ENCODE measurements at regions not wholly inside any gene's neighbourhood (a gene's known extent, or its start where the extent isn't known, plus 50 kb on each side); places are given as distances from the start of the nearest gene placed in this dataset.

DNA sequence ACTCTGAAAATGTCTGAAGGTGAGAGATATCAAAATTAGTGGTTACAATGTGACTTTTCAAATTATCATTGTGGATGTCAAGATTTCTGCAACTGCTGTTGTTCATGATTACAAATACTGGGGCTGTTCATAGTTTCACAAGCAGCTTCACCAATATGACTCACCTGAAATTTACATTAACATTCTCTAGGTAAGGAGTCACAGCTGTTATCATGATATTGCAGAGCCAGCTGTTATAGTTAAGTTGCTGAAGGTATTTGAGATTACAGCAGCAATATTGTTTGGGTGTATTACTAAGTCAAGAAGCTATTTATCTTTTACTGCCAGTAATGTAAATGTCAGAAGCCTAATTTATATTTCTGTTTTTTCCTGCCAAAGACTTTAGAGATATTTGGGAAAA is 140.0 kb downstream of the MC4R start:
- H2BK120ac ChIP-seq (ENCODE audit: low read depth, low read length), result no peak overlapping the region
- no peak overlapping the region for H3K4ac ChIP-seq (ENCODE audit: low read depth in 1 of 2, low read length in 2 of 2)
- H3K4me3 ChIP-seq (ENCODE audit: insufficient read depth in 1 of 2, low read depth in 1 of 2, low read length in 2 of 2), result no peak overlapping the region
- H3K14ac ChIP-seq (ENCODE audit: low read length in 2 of 2), result no peak overlapping the region
- H3K18ac ChIP-seq (ENCODE audit: low read depth in 1 of 2, low read length in 2 of 2), result no peak overlapping the region
- H2BK12ac ChIP-seq (ENCODE audit: low read length in 2 of 2), result no peak overlapping the region
- H3K4me2 ChIP-seq (ENCODE audit: low read length, poor library complexity, severe bottlenecking), result no peak overlapping the region
- no peak overlapping the region for H4K8ac ChIP-seq (ENCODE audit: low read length)
- H3K79me1 ChIP-seq (replicated peaks; ENCODE audit: low read length, poor library complexity, severe bottlenecking), result no peaks in the 10 kb centered on the region
- H2AFZ ChIP-seq (ENCODE audit: low read depth, low read length), result no peak overlapping the region
- H3K27me3 ChIP-seq (ENCODE audit: control insufficient read depth in 1 of 2, insufficient read depth in 1 of 2, low read length in 2 of 2), result peaks cover 0 to 4% of the 10 kb centered on the region in 2 experiments
- no peak overlapping the region for H2BK15ac ChIP-seq (ENCODE audit: low read depth, poor library complexity, severe bottlenecking)
- H3K9me3 ChIP-seq (ENCODE audit: control insufficient read depth, low read length), result peaks cover 3% of the 10 kb centered on the region
- H2AK5ac ChIP-seq (ENCODE audit: low read length, severe bottlenecking), result no peak overlapping the region
- DNase-seq, result peak; percentile 51
- H4K91ac ChIP-seq (ENCODE audit: low read length), result no peak overlapping the region
- no peak overlapping the region for H3K23ac ChIP-seq (ENCODE audit: low read length in 2 of 2)
- no peaks in the 10 kb centered on the region for H3K36me3 ChIP-seq (ENCODE audit: control insufficient read depth in 1 of 2, insufficient read depth in 2 of 2, low read depth in 1 of 2, low read length in 2 of 2)
- no peaks in the 10 kb centered on the region for H3K4me1 ChIP-seq (ENCODE audit: control insufficient read depth, insufficient read depth, low read depth, low read length)
- no peak overlapping the region for H3K27ac ChIP-seq (ENCODE audit: low read length, poor library complexity, severe bottlenecking)
- H3K9ac ChIP-seq (ENCODE audit: low read length), result no peak overlapping the region
- no peak overlapping the region for H2BK5ac ChIP-seq (ENCODE audit: low read depth, low read length, poor library complexity, severe bottlenecking)

DNA sequence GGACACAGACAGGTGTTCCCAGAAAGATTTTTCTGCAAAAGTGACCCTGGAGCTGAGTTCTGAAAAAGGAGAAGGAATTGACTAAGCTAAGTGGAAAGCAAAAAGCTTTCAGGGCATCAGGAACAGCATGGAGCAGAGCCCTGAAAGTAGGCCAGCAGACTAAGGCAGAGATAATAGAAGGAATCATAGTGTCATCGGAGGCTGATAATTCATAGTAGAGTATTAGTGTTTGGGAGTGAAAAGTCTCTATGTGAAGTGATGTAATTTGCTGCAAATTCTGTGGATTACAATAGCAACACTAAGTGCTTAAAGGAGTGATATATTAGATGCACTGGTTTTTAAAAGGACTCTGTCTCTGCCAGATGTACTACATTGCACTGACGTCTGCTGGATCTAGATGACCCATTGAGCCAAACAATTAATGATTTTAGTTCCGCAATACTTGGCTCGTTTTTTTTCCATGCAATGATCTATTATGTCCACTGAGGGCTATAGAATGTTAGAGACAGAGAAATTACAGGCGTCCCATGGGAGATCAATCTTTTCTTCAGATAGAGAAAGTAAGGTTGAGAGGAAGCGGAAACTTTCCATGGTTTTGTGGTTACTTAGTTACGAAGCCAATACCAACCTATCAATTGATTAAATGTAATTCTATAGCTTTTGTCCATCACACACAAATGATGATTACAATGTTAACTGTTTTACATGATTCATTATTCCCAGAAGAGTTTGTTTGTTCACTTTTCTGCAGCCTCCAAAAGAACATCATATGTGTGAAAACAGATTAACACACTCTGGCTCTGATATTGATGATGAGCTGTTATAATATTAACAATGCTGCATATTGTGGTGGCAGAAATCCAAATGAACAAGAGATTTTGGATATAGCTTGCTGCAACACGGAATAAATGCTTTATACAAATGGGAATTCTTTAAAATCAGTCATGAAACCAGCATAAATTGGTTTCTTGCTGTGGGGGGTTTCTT is 143.7 kb downstream of the MC4R start:
- Histone ChIP-seq H2BK120ac (ENCODE audit: low read depth, low read length) (no peak overlapping the region), H3K27me3 (ENCODE audit: control insufficient read depth in 1 of 2, insufficient read depth in 1 of 2, low read length in 2 of 2) (peaks cover 0 to 4% of the 10 kb centered on the region in 2 experiments), H3K4me2 (ENCODE audit: low read length, poor library complexity, severe bottlenecking) (no peak overlapping the region), H2BK5ac (ENCODE audit: low read depth, low read length, poor library complexity, severe bottlenecking) (no peak overlapping the region), H3K18ac (ENCODE audit: low read depth in 1 of 2, low read length in 2 of 2) (no peak overlapping the region), H4K91ac (ENCODE audit: low read length) (no peak overlapping the region), H3K27ac (ENCODE audit: low read length, poor library complexity, severe bottlenecking) (no peak overlapping the region), H3K4me3 (ENCODE audit: insufficient read depth in 1 of 2, low read depth in 1 of 2, low read length in 2 of 2) (no peak overlapping the region), H2AK5ac (ENCODE audit: low read length, severe bottlenecking) (no peak overlapping the region), H3K36me3 (ENCODE audit: control insufficient read depth in 1 of 2, insufficient read depth in 2 of 2, low read depth in 1 of 2, low read length in 2 of 2) (no peaks in the 10 kb centered on the region), H3K79me1 (replicated peaks; ENCODE audit: low read length, poor library complexity, severe bottlenecking) (no peaks in the 10 kb centered on the region), H3K9me3 (ENCODE audit: control insufficient read depth, low read length) (peaks cover 9% of the 10 kb centered on the region), H3K4me1 (ENCODE audit: control insufficient read depth, insufficient read depth, low read depth, low read length) (no peaks in the 10 kb centered on the region), H4K8ac (ENCODE audit: low read length) (no peak overlapping the region), H2BK15ac (ENCODE audit: low read depth, poor library complexity, severe bottlenecking) (no peak overlapping the region), H3K9ac (ENCODE audit: low read length) (no peak overlapping the region), H3K4ac (ENCODE audit: low read depth in 1 of 2, low read length in 2 of 2) (no peak overlapping the region), H2BK12ac (ENCODE audit: low read length in 2 of 2) (no peak overlapping the region), H2AFZ (ENCODE audit: low read depth, low read length) (no peak overlapping the region), H3K23ac (ENCODE audit: low read length in 2 of 2) (no peak overlapping the region), H3K14ac (ENCODE audit: low read length in 2 of 2) (no peak overlapping the region)
- WGBS, result 82% methylated on average over 5 of the region's 8 CpGs
- peak; percentile 3 for DNase-seq

DNA sequence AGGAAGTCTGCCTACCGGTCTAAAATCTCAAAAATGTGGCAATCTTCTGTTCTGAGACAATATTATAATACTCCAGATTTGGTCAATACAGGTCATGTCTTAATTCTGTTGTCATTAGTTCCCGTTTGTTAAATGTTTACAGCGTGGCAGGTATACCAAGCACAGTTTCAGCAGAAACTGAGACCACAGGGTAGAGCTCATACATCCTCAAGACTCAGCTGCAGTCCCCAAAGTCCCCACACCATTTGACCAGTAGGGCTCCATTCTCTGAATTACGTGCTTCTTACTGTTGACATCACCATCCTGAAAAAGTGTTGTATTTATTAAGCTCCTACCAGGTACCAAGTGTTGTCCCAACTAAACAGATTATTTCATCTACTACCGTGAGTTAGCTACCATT is 157.1 kb downstream of the MC4R start:
- no peak overlapping the region for H3K4ac ChIP-seq (ENCODE audit: low read depth in 1 of 2, low read length in 2 of 2)
- H3K9ac ChIP-seq (ENCODE audit: low read length), result no peak overlapping the region
- H2BK15ac ChIP-seq (ENCODE audit: low read depth, poor library complexity, severe bottlenecking), result no peak overlapping the region
- H3K4me3 ChIP-seq (ENCODE audit: insufficient read depth in 1 of 2, low read depth in 1 of 2, low read length in 2 of 2), result no peak overlapping the region
- H3K23ac ChIP-seq (ENCODE audit: low read length in 2 of 2), result no peak overlapping the region
- H2AK5ac ChIP-seq (ENCODE audit: low read length, severe bottlenecking), result no peak overlapping the region
- no peaks in the 10 kb centered on the region for H3K79me1 ChIP-seq (replicated peaks; ENCODE audit: low read length, poor library complexity, severe bottlenecking)
- H4K91ac ChIP-seq (ENCODE audit: low read length), result no peak overlapping the region
- no peak overlapping the region for H3K27ac ChIP-seq (ENCODE audit: low read length, poor library complexity, severe bottlenecking)
- no peak overlapping the region for H2BK12ac ChIP-seq (ENCODE audit: low read length in 2 of 2)
- H3K27me3 ChIP-seq (ENCODE audit: control insufficient read depth in 1 of 2, insufficient read depth in 1 of 2, low read length in 2 of 2), result no peaks in the 10 kb centered on the region
- 94% methylated on average over 4 of the region's 5 CpGs for WGBS
- H3K18ac ChIP-seq (ENCODE audit: low read depth in 1 of 2, low read length in 2 of 2), result no peak overlapping the region
- no peak overlapping the region for H2AFZ ChIP-seq (ENCODE audit: low read depth, low read length)
- H3K4me1 ChIP-seq (ENCODE audit: control insufficient read depth, insufficient read depth, low read depth, low read length), result no peaks in the 10 kb centered on the region
- no peaks in the 10 kb centered on the region for H3K36me3 ChIP-seq (ENCODE audit: control insufficient read depth in 1 of 2, insufficient read depth in 2 of 2, low read depth in 1 of 2, low read length in 2 of 2)
- no peak overlapping the region for H2BK5ac ChIP-seq (ENCODE audit: low read depth, low read length, poor library complexity, severe bottlenecking)
- no peak overlapping the region for H4K8ac ChIP-seq (ENCODE audit: low read length)
- peak overlapping the region in 1 of 2 experiments; percentile 11 for H3K14ac ChIP-seq (ENCODE audit: low read length in 2 of 2)
- H3K4me2 ChIP-seq (ENCODE audit: low read length, poor library complexity, severe bottlenecking), result no peak overlapping the region
- H2BK120ac ChIP-seq (ENCODE audit: low read depth, low read length), result no peak overlapping the region
- peaks cover 4% of the 10 kb centered on the region for H3K9me3 ChIP-seq (ENCODE audit: control insufficient read depth, low read length)
- no peak for DNase-seq

DNA sequence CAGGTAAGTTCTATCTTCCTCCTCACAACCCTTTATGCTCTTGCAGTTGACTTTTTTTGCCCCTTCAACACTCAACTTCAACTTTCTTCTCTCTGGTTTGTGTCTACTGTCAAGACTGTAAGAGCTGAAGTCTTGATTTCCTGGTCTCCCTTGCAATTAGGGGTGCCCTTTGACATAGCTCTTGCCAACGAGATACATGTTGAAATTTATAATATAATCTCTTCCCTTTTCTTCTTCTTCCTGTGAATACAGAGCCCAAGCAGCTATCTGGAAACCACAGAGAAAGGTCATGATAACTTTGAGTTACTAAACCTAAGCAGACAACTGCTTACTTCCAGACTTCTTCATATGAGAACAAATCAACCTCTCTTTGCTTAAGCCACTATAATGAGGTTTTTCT is 163.5 kb downstream of the MC4R start:
- no peaks in the 10 kb centered on the region for H3K27me3 ChIP-seq (ENCODE audit: control insufficient read depth in 1 of 2, insufficient read depth in 1 of 2, low read length in 2 of 2)
- H3K9me3 ChIP-seq (ENCODE audit: control insufficient read depth, low read length), result no peaks in the 10 kb centered on the region
- no peaks in the 10 kb centered on the region for H3K36me3 ChIP-seq (ENCODE audit: control insufficient read depth in 1 of 2, insufficient read depth in 2 of 2, low read depth in 1 of 2, low read length in 2 of 2)
- no peak overlapping the region for H3K14ac ChIP-seq (ENCODE audit: low read length in 2 of 2)
- H3K9ac ChIP-seq (ENCODE audit: low read length), result no peak overlapping the region
- H2AFZ ChIP-seq (ENCODE audit: low read depth, low read length), result no peak overlapping the region
- DNase-seq, result peak; percentile 13
- no peak overlapping the region for H2BK12ac ChIP-seq (ENCODE audit: low read length in 2 of 2)
- H3K4ac ChIP-seq (ENCODE audit: low read depth in 1 of 2, low read length in 2 of 2), result no peak overlapping the region
- H3K4me1 ChIP-seq (ENCODE audit: control insufficient read depth, insufficient read depth, low read depth, low read length), result no peaks in the 10 kb centered on the region
- no peak overlapping the region for H3K23ac ChIP-seq (ENCODE audit: low read length in 2 of 2)
- WGBS, result 50% methylated on average over 1 of the region's 1 CpG
- H3K27ac ChIP-seq (ENCODE audit: low read length, poor library complexity, severe bottlenecking), result no peak overlapping the region
- H4K91ac ChIP-seq (ENCODE audit: low read length), result no peak overlapping the region
- no peak overlapping the region for H2BK120ac ChIP-seq (ENCODE audit: low read depth, low read length)
- H2BK15ac ChIP-seq (ENCODE audit: low read depth, poor library complexity, severe bottlenecking), result no peak overlapping the region
- no peak overlapping the region for H3K4me3 ChIP-seq (ENCODE audit: insufficient read depth in 1 of 2, low read depth in 1 of 2, low read length in 2 of 2)
- H3K79me1 ChIP-seq (replicated peaks; ENCODE audit: low read length, poor library complexity, severe bottlenecking), result no peaks in the 10 kb centered on the region
- H4K8ac ChIP-seq (ENCODE audit: low read length), result no peak overlapping the region
- H3K4me2 ChIP-seq (ENCODE audit: low read length, poor library complexity, severe bottlenecking), result no peak overlapping the region
- H3K18ac ChIP-seq (ENCODE audit: low read depth in 1 of 2, low read length in 2 of 2), result no peak overlapping the region
- no peak overlapping the region for H2AK5ac ChIP-seq (ENCODE audit: low read length, severe bottlenecking)
- H2BK5ac ChIP-seq (ENCODE audit: low read depth, low read length, poor library complexity, severe bottlenecking), result no peak overlapping the region

All from mesenchymal stem cell (in vitro differentiated cells and primary cell).